HepG2 (cell line): ENCODE measurements at regions not wholly inside any gene's neighbourhood (a gene's known extent, or its start where the extent isn't known, plus 50 kb on each side); places are given as distances from the start of the nearest gene placed in this dataset.

Experiments used
- MAZ ChIP-seq, 2 experiments: sonication (generic) in 1 of 2; formaldehyde crosslinking in 1 of 2; IDR thresholded peaks; 2 replicates each; pipeline versions ENCODE4 v1.5.0 to v1.6.1; 2012 to 2020; ENCODE audit warnings: low read depth in 2 of 2, mild to moderate bottlenecking in 2 of 2, borderline replicate concordance in 1 of 2, improper control_type of control experiment in 1 of 2, low read length in 1 of 2, missing genetic modification reagents in 1 of 2, moderate library complexity in 1 of 2
- TF ChIP-seq, protein P1 (sequence below): sonication (generic); formaldehyde crosslinking; IDR thresholded peaks from 2 replicates; pipeline ENCODE4 v1.8.1; 2022; ENCODE audit warnings: low read depth, mild to moderate bottlenecking, missing genetic modification reagents
- TF ChIP-seq, protein P2 (sequence below): sonication (generic); formaldehyde crosslinking; conservative IDR thresholded peaks from 2 replicates; pipeline ENCODE4 v1.5.0; 2020; ENCODE audit warnings: missing genetic modification reagents

DNA sequence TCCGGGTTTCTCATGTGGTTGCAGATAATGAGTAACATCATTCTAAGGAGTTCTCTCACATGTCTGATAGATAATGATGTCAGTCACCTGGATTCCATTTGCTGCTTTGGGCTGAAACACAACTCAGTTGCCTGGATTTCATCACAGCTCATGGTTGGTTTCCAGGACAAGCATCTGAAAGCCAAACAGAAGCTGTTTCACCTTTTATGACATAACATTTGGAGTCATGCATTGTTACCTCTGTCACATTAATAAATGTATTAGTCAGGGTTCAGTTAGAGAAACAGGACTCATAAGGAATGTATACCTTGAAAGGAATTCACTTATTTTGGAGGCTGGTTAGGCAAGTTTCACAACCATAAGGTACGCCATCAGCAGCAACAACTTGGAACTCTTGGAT, 251.9 kb upstream of the ATXN7L3B start:
- TF ChIP-seq, protein P1, sequence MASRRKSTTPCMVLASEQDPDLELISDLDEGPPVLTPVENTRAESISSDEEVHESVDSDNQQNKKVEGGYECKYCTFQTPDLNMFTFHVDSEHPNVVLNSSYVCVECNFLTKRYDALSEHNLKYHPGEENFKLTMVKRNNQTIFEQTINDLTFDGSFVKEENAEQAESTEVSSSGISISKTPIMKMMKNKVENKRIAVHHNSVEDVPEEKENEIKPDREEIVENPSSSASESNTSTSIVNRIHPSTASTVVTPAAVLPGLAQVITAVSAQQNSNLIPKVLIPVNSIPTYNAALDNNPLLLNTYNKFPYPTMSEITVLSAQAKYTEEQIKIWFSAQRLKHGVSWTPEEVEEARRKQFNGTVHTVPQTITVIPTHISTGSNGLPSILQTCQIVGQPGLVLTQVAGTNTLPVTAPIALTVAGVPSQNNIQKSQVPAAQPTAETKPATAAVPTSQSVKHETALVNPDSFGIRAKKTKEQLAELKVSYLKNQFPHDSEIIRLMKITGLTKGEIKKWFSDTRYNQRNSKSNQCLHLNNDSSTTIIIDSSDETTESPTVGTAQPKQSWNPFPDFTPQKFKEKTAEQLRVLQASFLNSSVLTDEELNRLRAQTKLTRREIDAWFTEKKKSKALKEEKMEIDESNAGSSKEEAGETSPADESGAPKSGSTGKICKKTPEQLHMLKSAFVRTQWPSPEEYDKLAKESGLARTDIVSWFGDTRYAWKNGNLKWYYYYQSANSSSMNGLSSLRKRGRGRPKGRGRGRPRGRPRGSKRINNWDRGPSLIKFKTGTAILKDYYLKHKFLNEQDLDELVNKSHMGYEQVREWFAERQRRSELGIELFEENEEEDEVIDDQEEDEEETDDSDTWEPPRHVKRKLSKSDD (CRISPR knock-in tag), result no peak
- TF ChIP-seq, protein P2, sequence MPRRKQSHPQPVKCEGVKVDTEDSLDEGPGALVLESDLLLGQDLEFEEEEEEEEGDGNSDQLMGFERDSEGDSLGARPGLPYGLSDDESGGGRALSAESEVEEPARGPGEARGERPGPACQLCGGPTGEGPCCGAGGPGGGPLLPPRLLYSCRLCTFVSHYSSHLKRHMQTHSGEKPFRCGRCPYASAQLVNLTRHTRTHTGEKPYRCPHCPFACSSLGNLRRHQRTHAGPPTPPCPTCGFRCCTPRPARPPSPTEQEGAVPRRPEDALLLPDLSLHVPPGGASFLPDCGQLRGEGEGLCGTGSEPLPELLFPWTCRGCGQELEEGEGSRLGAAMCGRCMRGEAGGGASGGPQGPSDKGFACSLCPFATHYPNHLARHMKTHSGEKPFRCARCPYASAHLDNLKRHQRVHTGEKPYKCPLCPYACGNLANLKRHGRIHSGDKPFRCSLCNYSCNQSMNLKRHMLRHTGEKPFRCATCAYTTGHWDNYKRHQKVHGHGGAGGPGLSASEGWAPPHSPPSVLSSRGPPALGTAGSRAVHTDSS (CRISPR knock-in tag), result no peak
- TF ChIP-seq MAZ (IDR thresholded peaks at IDR 0.05; ENCODE audit: borderline replicate concordance, low read depth, low read length) (no peak), MAZ (CRISPR knock-in tag; IDR thresholded peaks at IDR 0.05; ENCODE audit: low read depth) (no peak)
